HG03558 (cell line): ENCODE measurements at regions not wholly inside any gene's neighbourhood (a gene's known extent, or its start where the extent isn't known, plus 50 kb on each side); places are given as distances from the start of the nearest gene placed in this dataset.
"Not testable (repeated sequence)": the region's sequence is repeated elsewhere in the genome, so short reads cannot be mapped to it uniquely, and the experiment has no call there.

Source experiments
- ATAC-seq: cut with Tn5 transposase; IDR thresholded peaks from one replicate; pipeline ENCODE4 v1.9.1; 2021; ENCODE audit warnings: moderate number of reproducible peaks; ENCODE audit not compliant: unreplicated experiment; ENCODE audit errors: extremely low read depth

DNA sequence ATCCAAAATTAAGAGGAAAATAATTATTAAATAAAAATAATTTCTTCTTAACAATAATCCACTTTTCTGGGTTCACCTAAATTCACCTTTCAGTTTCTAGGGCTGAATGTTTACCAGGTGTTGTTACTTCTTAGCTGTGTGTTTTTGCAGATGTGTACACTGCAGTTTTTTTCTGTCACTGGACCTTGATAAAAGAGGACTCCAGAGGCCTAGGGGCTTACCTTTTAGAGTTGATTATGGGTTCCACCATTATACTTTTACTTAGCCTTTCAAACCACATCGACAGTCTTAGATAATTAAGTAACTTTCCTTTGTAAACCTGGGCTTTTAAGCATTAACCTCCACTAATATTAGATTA, 766.5 kb downstream of the BCKDHB start:
- ATAC-seq = no peak

DNA sequence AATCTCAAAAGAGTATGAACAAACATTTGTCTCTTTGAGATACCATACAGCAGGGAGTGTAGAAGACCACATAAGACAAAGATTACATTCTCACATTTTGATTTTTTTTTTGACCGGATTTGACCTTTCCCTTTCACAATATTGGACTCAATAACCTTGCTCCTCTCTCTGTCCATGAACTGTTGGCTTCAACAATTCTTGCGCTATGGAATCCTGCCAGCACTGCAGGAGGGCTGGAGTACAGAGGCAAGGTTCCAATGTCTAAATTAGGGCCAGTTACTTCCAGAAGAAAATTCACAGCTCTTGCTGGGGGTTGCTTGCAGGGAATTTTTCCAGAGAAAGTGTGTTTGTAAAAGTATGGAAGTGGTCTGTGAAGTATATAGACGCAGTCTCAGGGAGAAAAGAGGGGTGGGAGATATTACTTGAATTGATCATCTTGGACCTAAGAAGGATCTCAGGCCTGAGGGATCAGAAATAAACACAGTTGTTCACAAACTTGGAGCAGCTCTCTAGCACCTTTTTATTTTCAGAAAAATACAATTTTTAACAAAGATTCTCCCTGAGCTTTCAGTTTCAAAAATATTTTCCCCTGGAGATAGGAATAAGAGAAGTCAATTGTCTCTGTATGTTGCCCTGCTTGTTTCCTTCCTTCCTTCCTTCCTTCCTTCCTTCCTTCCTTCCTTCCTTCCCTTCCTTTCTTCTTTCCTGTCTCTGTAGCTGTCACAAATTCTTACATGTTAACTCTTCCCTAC, 765.9 kb downstream of the BCKDHB start:
- no peak for ATAC-seq

DNA sequence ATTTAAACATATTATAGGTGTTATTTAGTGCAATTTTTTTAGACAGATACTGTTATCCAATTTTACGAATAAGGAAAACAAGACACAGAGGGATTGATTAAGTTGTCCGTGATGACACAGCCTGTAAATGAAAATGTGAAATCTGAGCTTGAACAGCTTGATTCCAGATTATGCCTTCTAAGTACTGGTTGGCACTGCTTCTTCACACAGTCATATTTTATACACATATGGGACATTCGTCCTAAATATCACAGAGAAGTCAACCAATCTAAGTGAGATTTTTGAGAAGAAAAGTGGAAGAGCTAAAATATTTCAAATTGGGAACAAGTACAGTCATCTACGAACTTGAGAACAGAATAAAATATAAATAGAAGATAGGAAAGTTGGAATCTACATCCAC, 756.3 kb downstream of the BCKDHB start:
- no peak for ATAC-seq

DNA sequence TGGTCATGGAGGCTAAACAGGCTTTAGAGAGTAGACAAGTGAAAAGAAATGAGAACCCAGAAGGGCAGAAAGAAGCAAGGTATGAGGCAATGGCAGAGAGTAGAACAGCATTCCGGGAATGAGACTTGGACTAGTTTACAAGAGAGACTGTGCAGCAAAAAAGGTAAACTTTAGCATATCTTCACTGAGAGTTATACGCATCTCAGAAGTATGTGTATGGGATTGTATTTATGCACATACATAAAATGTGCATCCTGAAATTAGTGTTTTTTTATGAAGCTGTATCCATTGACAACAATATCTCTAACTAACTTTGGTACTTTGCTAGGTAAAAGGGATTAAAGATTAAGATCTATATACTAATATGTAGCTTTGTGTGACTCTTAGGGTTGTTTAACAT, 753.6 kb downstream of the BCKDHB start:
- ATAC-seq = no peak

DNA sequence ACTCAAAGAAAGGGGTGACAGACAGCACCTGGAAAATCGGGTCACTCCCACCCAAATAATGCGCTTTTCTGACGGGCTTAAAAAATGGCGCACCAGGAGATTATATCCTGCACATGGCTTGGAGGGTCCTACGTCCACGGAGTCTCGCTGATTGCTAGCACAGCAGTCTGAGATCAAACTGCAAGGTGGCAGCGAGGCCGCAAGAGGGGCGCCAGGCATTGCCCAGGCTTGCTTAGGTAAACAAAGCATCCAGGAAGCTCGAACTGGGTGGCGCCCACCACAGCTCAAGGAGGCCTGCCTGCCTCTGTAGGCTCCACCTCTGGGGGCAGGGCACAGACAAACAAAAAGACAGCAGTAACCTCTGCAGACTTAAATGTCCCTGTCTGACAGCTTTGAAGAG, 741.5 kb downstream of the BCKDHB start:
- not testable (repeated sequence) for ATAC-seq

DNA sequence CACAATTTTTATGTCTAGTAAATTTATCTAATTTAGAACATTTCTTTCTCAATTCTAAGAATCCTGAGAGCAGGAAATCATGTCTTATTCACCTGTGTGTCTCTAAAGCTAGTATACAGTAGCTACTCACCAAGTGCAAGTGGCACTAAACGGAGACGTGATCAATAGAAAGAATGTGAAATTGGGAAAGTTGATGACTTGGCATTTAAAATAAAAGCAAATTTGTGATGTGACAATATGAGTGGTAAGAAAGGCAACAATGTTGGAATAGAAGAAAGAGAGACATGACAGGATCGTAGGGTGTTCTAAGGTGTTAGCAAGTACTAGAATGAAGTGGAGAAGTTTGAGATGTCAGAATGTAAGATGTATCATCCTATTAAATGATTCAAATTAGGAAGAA, 725.9 kb downstream of the BCKDHB start:
- ATAC-seq = no peak

DNA sequence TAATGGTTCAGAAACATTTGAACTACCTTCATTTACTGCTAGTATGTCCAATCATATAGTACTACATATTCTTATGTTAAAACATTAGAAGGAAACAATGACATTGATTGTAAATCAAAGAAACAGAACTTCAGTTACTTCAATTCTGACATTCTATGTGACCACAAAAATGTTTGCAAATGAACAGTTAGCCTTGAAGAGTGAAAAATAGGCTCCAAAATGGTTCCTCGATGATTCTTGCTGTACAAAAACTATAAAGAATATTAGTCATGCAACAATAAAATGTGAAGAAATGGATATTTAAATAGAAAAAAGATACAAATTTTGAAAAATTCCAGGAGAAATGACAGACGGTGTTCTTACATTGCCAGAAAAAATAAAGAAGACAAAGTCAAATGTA, 686.9 kb downstream of the BCKDHB start:
- no peak for ATAC-seq

DNA sequence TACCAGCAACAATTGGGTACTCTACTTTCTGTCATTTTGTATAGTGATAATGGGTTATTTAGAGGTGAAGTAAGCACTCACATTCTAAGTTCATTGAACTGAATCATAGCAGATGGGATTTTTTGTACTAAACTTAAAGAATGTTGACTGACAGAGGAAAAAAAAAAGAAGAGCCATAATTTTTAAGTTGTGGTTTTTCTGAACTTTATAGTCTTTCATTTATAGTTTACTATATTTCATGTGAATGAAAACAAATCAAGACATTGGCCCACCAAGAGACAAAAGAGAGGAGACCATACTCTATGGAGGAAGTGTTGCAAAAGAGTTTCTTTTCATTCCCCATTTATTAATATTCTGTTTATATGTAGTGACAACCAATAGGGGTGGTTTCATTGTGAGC, 685.7 kb downstream of the BCKDHB start:
- ATAC-seq = no peak

DNA sequence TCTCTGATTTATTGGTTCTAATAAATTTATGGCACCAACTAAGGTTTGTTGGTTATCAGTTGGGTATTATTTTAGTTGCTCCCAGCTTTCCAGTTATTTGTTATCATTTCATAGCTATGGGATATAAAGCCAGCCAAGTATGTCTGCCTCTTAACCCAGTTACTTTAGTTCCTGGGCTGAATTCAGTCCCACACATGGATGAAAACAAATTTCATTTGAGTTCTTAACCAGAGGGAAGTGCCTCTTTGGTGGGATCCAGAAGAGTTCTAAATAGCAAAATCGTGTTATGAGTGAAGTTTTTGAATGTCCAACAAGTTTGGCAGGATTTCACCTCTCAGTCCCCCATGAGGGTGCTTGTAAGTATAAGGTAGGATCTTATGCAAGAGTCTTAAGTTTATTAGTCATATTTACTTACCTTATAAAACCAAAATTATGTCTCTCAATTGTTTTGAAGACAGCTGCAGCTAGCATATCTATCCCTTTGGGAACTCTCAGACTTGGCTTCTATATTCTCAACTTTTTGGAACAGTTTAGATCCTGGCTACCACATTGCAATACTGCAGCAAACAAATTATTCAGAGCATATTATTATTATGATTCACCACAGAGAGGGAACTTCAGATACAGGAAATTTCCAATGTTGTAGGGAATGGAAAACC, 683.6 kb downstream of the BCKDHB start:
- no peak for ATAC-seq

DNA sequence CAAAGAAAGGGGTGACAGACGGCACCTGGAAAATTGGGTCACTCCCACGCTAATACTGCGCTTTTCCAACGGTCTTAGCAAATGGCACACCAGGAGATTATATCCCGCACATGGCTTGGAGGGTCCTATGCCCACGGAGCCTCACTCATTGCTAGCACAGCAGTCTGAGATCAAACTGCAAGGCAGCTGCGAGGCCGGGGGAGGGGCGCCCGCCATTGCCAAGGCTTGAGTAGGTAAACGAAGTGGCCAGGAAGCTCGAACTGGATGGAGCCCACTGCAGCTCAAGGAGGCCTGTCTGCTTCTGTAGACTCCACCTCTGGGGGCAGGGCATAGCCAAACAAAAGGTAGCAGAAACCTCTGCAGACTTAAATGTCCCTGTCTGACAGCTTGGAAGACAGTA, 676.8 kb downstream of the BCKDHB start:
- not testable (repeated sequence) for ATAC-seq

DNA sequence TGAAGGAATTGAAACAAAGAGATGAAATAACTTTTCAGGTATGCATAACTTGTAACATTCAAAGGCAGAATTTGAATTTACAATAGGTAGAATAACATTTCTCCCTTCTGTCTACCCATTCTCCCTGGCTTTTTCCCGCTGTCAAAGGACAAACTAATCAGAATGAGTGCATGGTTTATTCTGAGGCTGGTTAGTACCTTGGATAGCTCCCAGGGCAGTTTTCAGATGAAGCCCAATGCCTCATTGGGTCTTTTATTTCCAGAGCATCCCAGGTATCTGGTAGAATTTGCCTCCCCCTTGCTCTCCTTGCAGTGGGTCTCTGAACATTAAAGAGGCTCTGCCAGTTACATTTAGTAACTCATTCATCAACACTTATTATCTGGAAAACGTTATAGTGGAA, 665.5 kb downstream of the BCKDHB start:
- no peak for ATAC-seq

DNA sequence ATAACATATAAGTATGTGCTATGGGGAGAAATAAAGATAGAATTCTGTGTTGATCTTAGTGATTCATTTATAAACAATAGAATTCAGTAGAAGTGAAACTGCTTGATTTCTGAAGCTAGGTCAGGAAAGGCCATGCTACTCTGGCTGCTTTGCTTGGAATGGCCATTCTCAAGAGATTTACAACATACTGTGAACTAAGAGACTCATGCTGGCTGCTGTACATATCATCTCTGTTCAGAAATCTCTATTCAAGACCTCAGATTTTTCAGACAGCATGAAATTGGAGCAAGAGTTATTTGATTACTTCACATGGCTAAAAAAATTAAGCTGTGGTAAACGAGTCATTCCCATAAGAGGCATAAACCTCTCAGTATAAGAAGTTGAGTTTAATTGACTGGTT, 662.6 kb downstream of the BCKDHB start:
- ATAC-seq = no peak

DNA sequence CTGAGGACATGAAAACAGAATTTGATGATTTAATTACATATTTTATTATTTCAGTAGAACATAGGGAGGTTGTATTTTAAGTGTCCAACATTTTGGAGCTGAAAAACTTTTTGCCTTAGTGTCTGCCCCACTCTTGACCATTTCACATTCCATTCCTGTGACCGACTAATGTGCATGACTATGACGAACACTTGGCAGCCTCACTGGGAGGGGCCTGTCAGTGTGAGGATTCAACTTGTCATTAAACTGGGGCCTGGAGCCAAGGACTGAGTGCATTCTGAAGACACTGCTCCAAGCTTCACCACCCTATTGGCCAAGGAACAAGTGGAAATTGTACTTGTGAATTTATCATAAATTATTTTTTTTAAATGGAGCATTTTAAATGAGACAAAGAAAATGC, 661.3 kb downstream of the BCKDHB start:
- ATAC-seq = no peak

DNA sequence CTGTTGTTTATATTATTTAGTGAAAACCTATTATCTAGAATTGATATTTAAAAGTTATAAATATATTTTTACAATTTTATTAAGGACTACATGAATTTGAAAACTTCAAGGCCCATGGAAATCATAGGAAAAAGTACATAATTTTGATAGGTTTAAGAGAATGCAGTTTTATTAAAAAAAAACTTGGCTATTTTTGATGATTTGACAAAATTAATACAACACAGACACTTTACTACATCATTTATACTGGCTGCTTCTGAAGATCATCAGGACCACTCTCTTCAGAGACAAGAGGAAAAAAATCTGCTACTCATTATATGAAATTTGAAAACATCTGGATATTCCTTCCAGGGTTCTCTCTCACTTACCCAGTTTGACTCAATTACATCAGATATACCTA, 637.7 kb downstream of the BCKDHB start:
- ATAC-seq = no peak

DNA sequence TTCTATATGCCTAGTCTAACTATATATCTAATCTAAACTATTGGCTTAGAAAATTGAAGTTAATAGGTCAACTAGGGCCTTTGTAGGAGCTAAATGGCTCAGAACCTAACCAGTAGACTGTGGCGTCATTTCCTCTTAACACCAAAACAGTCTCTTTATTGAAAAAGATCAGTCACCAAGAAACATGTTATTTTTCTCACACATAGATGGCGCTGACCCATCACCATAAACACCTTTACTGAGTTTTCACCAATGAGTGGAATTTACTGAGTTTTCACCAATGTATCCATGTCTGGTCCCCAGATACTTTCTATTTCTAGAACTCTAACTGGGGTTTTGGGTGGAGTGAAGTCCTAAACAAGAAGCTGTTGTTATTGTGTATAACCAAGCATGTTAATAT, 636.0 kb downstream of the BCKDHB start:
- no peak for ATAC-seq

DNA sequence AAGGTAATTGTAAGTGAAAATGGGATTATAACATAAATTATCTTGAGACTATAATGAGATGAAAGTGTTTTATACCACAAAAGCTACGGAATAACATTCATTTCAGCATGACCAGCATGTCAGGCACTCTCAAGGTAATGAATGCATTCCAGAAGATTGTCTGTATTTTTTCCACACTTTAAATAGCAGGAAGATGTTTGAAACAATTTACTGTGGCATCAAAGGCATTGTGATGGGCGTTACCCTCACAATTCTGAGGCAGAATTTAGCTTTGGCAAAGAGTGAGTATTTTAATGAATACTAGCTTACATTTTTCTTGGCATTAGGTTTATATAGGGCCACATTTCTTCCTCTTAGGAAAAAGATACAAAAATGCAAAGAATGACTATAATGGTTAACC, 627.2 kb downstream of the BCKDHB start:
- no peak for ATAC-seq

DNA sequence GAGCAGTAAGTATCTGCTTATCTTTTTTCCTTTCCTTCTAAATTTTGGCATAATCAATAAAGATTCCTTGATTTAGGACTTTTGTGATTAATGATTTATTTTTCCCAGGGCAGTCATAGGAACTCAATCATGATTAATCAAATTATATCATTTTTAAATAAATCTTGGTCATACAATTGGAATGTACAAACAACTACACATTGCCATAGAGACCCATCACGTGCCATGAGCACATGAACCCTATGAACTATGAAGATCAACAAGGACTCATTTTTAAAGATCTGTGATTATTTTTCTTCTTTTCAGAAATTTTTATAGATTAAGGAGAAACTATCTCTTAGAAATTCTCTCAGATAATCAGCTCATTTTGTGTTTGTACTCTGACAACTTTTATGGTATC, 622.4 kb downstream of the BCKDHB start:
- ATAC-seq = no peak

DNA sequence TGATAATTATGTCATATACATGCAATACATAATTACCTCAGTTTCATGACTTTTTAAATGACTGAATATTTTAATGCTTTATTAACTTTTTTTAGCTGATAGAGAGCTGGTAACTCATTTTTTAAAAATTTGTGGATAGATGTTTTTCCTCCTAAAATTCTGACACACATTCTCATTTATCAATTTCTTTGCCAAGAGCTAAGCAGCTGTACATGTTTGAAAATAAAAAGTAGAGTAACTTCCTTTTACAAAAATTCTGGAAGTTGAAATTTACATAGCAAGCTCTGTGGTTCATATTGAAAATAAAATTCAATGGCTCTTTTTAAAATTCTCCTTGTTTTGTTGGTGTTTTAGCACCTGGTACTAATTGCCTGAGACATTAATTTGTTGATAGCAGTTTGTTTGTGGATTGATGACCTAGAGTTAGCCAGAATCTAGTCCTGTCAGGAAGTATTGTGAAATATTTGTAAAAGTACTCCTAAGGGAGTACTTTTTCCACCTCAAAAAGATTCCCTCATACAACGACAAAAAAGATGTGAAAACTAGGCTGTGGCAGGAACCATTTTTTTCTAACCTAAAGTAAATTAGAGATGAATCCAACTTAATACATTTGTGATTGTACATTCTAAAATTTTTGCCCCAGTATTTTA, 621.8 kb downstream of the BCKDHB start:
- ATAC-seq = no peak

DNA sequence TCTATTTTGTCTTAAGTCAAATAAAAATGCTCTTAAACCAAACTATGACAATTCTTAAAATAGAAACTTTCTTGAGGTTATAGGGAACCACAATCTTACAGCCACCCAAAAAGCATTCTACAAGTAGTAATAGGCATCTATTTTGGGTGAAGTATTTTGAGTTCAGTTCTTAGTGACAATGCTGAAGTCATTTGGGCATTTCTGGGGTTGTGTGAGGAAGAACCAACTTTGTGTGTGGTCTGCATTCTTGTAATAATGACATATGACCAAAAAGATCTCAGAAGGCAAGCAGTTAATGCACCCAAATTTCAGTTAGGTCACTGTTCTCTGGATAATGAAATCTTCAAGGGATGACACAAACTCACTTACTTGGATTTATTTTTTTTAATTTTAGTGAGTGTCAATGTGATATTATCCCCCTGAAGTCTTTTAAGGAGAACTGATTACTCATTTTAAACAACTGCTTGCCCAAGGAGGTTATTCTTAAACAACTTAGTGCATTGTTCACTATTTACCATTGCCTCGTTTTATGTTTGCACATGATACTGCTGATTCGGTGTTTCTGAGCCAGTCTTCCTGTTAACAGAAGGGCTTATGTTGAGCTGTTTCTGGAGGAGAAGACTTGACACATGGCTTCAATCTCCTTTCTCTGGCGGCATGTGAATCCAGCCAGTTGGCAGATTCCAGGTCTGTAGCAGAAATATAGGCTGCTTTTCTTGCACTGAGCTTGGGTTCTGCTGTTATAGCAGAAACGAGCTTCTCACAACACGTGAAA, 618.9 kb downstream of the BCKDHB start:
- ATAC-seq = no peak

DNA sequence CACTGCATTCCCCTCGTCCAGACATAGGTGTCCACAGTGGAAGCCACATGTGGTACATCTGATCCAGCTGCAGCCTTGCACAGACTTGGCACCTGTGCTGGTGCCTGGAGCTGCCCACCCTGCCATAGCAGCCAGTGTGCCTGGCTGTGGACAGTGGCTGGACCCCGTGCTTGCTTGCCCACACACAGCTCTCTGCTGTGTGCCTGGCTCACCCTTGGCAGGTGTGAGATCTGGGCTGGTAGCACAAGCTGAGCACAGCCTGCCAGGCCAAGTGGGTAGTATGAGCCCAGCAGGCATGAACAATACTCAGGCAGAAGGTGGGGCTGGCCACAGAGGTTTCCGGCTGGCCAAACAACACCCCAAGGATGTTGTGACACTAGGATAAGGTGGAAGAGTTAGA, 614.4 kb downstream of the BCKDHB start:
- no peak for ATAC-seq

DNA sequence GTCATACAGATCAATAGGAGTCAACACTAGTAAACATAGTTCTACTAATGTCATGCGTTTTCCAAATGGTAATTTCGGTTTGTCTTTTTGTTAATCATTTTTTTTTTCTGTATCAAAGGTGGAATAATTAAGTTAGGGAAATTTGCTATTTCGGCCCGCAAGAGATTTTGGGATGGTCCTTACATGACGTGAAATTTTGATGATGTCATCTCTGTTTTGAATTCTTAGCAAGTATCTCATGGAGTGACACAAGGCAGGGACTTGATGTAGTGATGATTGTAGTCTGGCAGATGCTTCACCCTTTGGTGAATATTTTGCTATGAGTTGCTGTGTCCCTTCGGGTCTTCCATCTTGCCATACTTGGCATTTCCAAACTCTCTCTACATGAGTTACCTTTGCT, 608.0 kb downstream of the BCKDHB start:
- no peak for ATAC-seq
